GM18870 (cell line): ENCODE measurements at regions not wholly inside any gene's neighbourhood (a gene's known extent, or its start where the extent isn't known, plus 50 kb on each side); places are given as distances from the start of the nearest gene placed in this dataset.
A peak's percentile ranks its signal among the peaks of the same experiment; 100 is the strongest.

Source experiments
- ATAC-seq: cut with Tn5 transposase; IDR thresholded peaks from one replicate; pipeline ENCODE4 v1.9.1; 2021; ENCODE audit warnings: moderate library complexity; ENCODE audit not compliant: unreplicated experiment

DNA sequence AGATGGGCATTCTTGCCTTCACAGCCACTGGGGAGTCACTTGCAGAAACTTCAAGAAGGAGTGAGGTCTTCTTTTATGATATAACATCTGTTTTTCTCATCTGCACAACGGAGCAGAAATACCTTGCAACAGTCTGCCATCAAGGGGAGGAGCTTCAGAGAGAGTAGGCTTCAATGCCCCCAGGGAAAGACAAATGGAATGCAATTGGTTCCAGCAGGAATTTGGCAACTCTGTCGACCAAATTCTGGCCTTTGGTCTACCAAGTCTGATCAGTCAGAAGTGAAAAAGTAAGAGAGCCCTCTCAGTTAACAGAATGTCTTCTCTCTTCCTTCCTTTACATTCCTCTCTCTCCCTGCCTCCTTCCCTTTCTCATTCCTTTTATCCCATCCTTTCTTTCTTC is 229.3 kb downstream of the IDS start:
- ATAC-seq, result no peak

DNA sequence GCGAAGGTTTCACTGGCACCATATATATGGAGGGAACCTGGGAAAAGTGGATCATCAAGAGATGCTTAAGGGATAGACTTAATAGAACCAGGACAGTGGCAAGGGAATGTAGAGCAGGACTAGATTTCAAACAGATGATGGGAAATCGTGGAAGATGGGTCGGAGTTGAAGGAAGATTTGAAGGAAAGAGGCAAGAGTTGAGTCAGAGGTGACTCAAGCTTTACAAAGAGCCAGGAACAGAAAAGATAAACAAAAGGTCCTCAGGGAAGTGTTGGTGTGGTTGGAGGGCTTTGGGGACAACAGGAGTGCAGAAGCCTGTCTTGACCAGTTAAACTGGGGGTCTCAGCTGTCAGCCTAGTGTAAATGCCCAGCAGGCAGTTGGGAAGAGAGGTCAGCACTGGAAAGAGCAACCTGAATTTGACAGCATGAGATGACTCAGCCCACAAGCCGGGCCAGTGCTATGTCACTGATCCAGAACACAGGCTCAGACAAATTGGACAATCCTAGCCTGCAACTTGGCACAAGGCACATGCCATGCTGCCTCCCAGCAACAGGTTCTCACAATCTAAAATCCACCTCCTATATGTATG is 230.5 kb downstream of the IDS start:
- ATAC-seq, result no peak

DNA sequence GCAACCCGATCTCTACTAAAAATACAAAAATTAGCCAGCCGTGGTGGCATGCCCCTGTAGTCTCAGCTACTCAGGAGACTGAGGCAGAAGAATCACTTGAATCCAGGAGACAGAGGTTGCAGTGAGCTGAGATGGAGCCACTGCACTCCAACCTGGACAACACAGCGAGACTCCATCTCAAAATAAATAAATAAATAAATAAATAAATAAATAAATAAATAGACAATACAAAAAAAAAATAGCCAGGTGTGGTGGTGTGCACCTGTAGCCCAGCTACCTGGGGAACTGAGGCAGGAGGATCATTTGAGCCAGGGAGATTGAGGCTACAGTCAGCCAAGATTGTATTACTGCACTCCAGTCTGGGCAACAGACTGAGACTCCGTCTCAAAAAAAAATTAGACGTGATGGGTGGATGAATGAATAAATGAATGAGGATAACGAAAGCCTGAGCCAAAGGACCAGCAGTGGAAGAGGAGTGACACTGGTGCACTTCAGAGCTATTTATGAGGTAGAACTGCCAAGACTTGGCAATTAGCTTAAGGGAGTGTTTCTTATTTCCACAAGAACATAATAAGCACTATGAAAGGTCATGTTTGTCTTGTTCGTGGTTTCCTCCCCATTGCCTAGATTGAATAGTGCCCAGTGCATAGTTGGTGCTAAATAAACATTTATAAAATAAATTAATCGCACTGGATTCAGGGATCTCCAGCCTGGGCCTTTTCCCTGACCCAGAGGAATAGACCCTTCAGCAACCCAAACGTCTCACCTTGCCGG is 232.2 kb downstream of the IDS start:
- no peak for ATAC-seq

DNA sequence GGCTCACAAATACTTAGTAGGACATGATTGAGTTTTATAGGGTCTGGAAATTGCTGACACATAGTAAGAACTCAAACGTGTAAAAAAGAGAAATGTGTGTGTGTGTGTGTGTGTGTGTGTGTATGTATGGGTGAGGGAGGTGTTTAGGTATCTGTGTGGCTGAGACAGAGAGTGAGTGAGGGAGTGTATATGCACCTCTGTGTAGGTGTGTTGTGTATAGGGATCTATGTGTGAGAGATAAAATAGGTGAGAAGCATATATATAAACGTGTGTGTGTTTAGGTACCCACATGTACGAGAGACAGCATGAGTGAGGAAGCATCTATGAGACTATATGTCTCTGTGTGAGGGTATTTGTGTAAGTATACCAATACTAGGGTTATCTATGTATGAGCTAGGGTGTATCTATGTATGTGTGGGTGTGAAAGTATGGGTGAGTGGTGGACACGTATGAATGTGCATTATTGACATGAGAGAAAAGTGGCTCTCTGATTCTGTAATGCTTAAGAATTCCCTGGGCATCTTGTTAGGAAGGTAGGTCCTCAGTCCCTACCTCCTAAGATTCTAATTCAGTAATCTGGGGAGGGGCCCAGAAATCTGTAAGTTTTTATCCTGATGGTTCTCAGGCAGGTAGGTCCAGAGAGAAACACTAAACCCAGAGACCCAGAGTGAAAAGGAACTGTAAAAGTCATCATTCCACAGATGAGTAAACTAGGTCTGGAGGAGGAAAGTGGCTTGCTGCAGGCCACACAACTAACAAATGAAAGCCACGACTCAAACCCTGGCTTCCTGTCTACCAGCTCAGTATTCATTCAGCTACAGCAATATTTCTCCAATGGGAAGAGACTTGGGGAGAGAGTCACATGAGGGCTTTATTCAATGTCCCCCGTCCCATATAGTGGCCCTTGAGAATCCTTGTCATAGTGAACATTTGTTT is 237.0 kb downstream of the IDS start:
- ATAC-seq, result no peak

DNA sequence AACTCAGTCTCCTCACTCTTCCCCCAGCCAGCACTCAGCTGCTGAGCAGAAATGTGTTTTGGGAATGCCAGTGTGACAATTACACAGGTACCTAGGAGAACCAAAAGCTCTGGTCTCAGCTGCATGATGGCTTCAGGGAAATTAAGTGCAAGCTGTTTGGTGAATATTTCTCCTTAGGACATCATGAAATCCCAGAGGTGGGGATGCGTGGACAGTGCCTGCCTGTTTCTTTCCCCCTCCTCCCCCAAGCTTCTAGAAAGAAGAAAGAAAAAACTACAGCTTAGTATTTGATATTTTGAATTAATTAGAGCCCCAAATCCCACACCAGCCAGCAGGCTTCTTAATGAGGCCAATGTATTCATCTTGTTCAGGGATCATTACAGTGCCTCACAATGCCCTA is 243.0 kb downstream of the IDS start:
- ATAC-seq, result no peak

DNA sequence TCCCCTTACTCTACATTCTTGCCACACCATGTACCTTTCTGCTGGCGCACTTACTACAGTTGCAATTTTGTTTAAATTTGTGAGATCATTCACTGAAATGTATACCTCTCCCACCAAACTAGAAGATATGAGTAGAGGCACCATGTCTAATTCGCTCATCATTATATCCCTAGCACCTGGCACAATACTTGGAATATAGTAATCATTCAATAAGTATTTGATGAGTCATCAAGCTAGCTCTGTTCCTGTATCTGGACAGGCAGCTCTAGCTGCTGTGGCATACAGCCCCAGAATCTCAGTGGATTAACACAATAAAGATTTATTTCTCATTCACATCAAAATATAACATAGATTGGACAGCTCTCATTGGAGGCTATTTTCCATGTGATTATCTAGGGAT is 245.9 kb downstream of the IDS start:
- ATAC-seq, result no peak

DNA sequence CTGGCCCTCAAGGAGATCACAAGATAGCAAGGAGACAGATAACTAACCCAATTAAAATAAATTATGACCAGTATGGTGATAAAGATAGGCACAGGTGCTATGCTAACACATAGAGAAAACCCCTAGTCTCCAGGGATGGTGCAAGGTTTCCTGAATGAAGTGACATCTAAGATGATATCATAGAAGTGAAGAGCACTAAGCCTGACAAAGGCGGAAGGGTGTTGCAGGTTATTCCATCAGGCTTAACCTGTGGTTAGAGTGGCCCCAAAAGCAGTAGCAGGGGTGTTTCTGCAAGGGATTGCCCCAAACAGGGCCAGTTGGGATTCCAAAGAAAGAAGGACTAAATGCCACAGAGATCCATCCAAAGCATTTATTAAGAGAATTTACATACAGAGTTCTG is 249.2 kb downstream of the IDS start:
- ATAC-seq, result no peak

DNA sequence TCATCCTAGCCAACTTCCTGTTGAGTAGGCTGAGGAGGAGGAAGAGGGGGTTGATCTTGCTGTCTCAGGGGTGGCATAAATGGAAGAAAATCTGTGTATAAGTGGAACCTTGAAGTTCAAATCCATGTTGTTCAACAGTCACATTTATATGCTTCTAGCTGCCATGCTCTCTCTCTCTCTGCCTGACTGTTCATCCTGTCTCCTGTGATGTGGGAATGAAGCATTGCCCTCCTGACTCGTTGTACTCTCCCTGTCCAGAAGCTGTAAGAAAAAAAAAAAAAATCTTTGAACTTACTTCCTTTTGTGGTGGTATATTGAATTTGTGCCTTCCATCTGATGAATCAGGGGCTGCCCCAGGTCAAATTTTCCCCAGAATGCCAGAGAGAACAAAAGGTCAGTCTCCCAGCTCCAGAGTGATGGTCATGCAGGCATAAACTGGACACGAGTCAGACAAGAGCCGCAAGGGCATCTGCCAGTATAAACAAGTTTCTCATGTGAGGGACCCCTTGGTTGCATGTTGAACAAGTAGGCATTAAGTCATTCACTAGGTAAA is 257.0 kb downstream of the IDS start:
- no peak for ATAC-seq

DNA sequence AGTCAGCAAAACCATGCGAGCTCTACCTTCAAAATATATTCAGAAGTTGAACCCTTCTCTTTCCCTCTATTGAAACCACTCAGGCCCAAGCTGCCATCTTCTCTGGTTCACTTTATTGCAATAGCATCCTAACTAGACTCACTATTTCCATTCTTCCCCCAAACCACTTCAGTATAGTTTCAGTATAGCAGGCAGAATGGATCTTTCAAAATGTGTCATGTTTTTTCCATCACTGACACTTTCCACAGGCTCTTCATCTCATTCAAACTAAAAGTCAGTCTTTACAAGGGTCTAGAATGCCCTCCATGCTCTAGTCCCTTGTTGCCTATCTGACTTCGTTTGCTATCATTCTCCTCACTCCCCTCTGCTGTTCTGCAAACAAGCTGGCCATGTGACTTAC is 274.4 kb downstream of the IDS start:
- ATAC-seq, result no peak

DNA sequence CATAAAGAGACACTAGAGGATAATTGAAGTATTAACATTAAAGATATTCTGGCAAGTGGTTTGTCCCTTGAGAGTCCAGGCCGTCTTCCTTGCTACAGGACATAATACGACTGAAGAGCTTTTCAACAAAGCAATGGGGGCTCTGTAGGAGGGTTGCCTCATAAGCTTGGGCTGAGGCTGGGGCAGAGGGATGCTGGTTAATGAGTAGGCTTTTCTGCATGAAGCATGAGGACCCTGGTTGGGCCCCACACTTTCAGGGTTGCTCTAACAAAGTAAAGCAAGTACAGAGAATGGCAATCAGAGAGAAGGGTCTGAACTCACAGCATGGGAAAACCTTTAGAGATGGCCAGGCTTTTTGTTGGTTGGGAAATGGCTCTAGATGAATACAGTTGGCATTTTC is 281.3 kb downstream of the IDS start:
- no peak for ATAC-seq

DNA sequence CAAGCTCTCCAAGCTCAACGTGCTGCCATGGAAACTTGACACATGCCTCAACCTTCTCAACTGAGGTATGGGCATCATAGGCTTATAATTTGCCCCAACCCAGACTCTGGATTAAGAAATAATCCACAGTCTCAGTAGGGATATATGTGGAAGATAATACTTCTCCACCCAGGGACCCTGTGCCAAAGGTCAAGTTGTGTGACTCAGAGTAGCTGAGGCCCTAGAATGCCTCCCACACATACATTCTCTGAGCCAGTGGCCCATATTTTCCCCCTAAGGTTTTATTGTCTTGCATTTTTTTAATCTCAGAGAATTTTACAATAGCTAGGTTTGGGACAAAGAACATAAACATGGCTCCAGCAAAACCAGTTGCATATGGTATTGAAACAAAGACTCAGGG is 283.1 kb downstream of the IDS start:
- no peak for ATAC-seq

DNA sequence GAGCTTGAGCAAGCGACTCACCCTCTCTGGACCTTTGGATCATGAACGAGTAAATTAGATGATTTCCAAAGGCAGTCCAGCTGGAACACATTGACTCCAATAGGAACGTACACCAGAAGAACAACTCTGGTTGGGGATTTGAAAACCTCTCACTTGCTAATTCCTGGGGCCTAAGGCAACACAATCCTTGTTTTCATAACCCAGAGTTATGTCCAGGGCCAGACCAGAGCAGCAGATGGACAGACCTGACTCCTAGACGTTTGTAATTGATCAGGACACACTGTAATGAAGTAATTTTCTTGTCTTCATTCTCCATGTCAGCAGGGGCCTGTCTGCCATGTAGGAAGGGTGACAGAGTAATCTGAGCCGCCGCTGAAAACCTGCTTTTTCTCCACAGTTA is 283.9 kb downstream of the IDS start:
- ATAC-seq, result no peak

DNA sequence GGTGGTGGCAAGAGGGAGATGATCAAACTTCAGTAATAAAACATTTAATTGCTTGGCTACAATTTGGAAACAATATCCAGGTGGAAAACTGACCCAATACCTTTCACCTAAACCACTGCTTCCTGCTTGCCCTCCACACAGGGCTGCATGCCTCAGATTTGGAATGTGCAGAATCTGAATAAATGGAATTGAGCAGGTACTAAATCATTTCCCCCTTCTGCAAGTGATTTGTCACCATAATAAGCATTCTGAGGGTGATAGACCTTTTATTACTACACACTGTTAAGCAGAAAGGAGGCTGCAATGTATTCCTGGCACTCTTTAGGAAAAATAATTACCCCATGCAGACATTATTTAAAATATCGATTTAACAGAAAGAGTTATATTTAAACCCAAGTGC is 291.8 kb downstream of the IDS start:
- no peak for ATAC-seq

DNA sequence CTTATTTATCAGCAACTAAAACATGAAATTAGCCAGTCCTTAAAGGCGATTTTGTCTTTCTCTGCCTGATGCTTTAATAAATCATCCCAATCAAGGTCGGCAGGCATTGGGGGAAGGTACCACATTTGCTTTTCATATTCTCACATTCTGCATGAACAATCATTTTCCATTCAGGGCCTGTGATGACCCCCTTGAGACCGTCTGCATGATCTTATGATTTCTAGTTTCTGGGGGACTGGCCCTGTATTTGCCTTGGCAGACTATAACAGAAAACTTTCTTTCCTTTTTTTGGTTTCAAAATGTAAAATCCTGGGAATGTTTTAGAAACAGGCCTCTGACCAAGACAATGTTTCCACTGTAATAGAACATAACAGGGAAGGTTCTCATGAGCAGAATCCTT is 296.8 kb downstream of the IDS start:
- ATAC-seq, result no peak

DNA sequence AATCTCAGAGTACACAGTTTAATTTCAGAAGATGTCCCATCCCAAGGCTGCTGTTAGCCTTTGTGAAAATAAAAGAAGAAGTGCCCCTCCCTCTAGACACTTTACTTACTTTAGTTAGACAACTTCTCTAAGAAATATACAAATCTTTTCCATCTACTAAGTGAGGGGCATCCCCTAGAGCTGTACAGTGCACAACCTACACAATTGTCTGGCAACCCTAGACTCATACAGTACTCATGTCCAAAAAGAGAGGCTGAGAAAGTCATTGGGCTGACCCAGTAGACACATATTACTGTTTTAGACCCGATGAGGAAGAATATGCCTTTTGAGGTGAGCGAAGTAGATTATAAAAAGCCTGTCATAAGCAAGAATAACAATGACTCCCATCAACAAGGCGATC is 297.6 kb downstream of the IDS start:
- ATAC-seq, result no peak

DNA sequence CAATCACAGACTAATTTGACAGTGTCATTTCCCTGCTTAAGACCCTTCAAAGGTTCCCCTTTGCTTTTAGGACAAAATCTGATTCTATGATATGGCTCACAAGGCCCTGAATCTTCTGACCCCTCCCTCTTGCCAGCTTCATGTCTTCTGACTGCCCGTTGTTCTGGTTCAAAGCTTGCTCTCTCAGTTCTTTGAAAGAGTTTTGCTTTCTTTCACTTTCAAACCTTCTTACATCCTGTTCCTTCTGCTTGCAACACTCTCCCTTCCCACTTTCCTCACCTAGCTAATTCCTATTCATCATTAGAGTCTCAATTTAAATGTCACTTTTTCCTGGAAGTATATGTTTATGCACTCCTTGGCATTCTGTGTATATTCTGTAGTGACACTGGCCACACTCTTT is 299.2 kb downstream of the IDS start:
- peak; percentile 49 for ATAC-seq

DNA sequence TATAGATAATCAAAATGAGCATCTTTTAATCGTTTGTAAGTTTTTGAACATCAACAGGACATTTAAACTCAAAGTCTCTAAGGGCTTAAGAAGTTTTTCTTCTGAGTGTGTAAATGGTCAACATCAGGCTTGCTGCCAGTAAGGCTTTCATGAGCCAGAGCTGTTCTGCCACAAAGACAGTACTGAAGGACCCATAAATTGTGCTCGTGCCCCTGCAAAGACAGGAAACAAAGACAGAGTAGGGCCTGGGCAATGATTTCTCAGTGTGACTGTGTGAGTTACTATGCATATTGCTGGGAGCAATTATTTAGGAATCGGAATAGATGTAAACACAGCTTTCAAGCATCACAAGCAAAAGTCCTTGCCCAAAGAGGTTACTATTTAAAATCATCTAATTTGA is 300.0 kb downstream of the IDS start:
- ATAC-seq, result no peak

DNA sequence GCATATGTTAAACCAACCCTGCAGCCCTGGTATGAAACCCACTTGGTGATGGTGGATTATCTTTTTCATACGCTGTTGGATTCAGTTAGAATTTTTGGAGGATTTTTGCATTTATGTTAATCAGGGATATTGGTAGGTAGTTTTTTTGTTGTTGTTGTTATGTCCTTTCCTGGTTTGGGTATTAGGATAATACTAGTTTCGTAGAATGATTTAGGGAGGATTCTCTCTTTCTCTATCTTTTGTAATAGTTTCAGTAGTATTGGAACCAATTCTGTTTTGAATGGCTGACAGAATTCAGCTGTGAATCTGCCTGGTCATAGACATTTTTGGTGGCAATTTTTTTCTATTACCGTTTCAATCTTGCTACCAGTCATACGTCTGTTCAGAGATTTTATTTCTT is 305.4 kb downstream of the IDS start:
- no peak for ATAC-seq

DNA sequence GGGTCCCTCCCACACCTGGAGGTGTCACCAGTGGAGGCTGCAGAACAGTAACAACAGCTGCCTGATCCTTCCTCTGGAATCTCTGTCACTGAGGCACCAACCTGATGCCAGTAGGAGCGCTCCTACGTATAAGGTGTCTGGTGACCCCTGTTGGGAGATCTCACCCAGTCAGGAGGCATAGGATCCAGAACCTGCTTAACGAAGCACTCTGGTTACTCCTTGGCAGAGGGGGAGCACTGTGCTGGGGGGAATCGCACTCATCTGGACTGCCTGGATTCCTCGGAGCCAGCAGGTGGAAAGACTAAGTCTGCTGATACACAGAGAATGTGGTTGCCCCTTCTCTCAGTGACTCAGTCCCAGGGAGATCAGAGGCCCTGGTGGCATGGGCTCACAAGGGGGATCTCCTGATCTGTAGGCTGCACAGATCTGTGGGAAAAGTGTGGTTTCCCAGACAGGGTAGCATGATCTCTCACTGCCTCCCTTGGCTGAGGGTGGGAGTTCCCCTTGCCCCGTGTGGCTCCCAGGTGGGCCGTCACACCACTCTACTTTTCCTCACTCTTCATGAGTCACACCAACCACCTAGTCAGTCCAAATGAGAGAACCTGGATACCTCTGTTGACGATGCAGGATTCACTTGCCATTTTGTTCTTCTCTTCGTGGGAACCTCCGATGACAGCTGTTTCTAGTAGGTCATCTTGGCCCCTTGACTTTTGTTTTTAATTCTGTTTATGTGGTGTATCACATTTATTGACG is 305.9 kb downstream of the IDS start:
- peak; percentile 82 for ATAC-seq

DNA sequence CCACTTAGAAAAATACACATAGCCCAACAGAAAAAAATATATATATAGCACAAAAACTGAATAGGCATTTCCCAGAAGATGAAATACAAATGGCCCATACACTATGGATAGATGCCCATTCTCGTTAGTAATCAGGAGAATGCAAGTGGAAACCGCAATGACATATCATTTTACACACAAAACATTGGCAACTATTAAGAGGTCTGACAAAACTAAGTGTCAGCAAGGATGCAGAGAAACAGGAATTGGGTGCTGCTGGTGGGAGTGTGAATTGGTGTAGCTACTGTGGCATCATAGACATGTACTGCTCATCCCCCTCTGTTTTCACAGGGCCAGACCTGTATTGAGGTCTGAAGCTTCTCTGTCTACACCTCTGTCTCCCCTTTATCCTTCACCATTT is 320.0 kb downstream of the IDS start:
- ATAC-seq, result no peak
